ENCODE measurements at regions not wholly inside any gene's neighbourhood (a gene's known extent, or its start where the extent isn't known, plus 50 kb on each side); places are given as distances from the start of the nearest gene placed in this dataset.

DNA sequence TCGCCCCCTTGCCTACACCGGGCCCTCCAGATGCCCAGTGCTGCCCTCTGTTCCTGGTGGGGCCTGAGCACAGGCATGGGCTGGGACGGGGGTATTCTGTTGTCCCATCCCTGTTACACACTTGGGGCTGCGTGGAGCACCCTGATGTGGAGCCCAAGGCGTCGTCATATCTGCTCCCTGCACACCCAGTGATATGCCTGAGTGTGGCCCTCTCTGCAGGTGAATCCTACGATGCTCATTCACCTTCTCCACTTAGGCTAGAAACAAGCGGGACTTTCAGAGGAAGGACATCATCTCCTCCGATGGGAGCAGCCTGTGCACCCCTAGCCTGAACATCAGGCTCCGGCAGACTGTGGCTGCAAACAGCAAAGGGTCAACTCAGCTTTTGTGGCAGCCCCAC is 91.0 kb upstream of the NPTX2 start:
- Histone ChIP-seq H3K9me3 (ENCODE audit: control insufficient read depth in 2 of 2, insufficient read depth in 1 of 2, low read length in 1 of 2) (peaks cover 0 to 22% of the 10 kb centered on the region in 2 donors), H3K27me3 (ENCODE audit: control insufficient read depth in 2 of 2, insufficient read depth in 1 of 2, low read length in 1 of 2) (no peaks in the 10 kb centered on the region), H3K36me3 (ENCODE audit: control insufficient read depth in 2 of 2, insufficient read depth in 2 of 2, low read length in 1 of 2) (no peaks in the 10 kb centered on the region), H3K4me1 (ENCODE audit: control insufficient read depth in 2 of 2, insufficient read depth in 2 of 2, low read length in 2 of 2) (no peaks in the 10 kb centered on the region), H3K27ac (ENCODE audit: low read depth in 1 of 2, low read length in 1 of 2) (no peak overlapping the region), H3K4me3 (ENCODE audit: low read length in 2 of 2) (no peak overlapping the region)
- 92% methylated on average over 10 of the region's 10 CpGs for WGBS
- DNase-seq (ENCODE audit: low read depth in 6 of 9, low spot score in 9 of 9), result no peak

DNA sequence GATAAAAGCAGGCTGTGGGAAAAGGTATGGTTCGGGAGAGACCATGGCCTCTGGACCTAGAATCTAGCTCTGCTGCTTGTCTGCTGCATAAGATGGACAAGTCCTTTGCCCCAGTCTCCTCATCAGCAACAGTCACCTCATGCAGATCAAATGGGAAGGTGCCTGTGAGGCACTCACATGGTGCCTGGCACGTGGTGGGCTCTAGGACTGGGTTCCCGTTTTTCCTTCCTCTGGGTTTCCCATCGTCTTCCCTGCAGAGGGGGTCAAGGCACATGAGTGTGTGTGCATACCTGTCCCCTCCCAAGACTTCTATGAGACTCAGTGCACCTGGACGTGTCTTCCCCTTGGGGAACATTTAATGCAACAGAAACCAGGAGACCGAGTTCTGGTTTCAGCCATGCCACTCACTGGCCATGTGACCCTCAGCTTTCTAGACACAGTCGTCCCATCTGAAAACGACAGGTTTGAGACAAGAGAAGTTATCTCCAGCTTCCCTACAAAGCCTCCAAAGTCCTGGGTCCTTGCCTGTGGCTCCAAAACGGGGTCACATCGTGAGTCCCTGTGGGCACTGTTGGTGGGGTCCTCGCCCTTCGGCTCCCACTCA is 95.9 kb upstream of the NPTX2 start:
- WGBS, result 92% methylated on average over 12 of the region's 12 CpGs
- H3K27ac ChIP-seq (ENCODE audit: low read depth in 1 of 2, low read length in 1 of 2), result no peak overlapping the region

DNA sequence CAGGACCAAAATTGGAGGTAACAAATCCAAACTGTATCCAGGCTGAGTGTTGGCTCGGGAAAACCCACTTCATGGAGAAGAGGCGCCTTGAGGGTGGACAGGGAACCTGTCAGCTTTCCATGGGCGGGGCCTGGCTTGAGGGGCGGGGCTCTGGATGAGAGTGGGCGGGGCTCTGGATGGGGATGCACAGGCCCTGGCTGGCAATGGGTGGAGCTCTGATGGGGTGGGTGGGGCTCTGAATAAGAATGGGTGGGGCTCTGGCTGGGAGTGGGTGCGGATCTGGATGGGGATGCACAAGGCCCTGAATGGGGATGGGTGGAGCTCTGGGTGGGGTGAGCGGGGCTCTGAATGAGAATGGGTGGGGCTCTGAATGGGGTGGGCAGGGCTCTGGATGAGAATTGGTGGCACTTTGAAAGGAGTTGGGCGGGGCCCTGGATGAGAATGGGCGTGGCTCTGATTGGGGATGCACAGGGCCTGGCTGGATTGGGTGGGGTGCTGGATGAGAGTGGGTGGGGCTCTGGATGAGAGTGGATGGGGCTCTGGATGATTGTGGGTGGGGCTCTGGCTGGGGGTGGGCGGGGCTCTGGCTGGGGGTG is 96.6 kb upstream of the NPTX2 start:
- no peaks in the 10 kb centered on the region for H3K4me1 ChIP-seq (ENCODE audit: control insufficient read depth in 2 of 2, insufficient read depth in 2 of 2, low read length in 2 of 2)
- H3K9me3 ChIP-seq (ENCODE audit: control insufficient read depth in 2 of 2, insufficient read depth in 1 of 2, low read length in 1 of 2), result peaks cover 0 to 21% of the 10 kb centered on the region in 2 donors
- H3K36me3 ChIP-seq (ENCODE audit: control insufficient read depth in 2 of 2, insufficient read depth in 2 of 2, low read length in 1 of 2), result no peaks in the 10 kb centered on the region
- 93% methylated on average over 10 of the region's 10 CpGs for WGBS
- no peak overlapping the region for H3K4me3 ChIP-seq (ENCODE audit: low read length in 2 of 2)
- H3K27ac ChIP-seq (ENCODE audit: low read depth in 1 of 2, low read length in 1 of 2), result no peak overlapping the region
- H3K27me3 ChIP-seq (ENCODE audit: control insufficient read depth in 2 of 2, insufficient read depth in 1 of 2, low read length in 1 of 2), result no peaks in the 10 kb centered on the region
- no peak for DNase-seq (ENCODE audit: low read depth in 6 of 9, low spot score in 9 of 9)

More for the DNA sequence above, 95.9 kb upstream of the NPTX2 start:
- no peaks in the 10 kb centered on the region for H3K27me3 ChIP-seq (ENCODE audit: control insufficient read depth in 2 of 2, insufficient read depth in 1 of 2, low read length in 1 of 2)
- no peaks in the 10 kb centered on the region for H3K4me1 ChIP-seq (ENCODE audit: control insufficient read depth in 2 of 2, insufficient read depth in 2 of 2, low read length in 2 of 2)
- no peaks in the 10 kb centered on the region for H3K36me3 ChIP-seq (ENCODE audit: control insufficient read depth in 2 of 2, insufficient read depth in 2 of 2, low read length in 1 of 2)
- no peak for DNase-seq (ENCODE audit: low read depth in 6 of 9, low spot score in 9 of 9)
- H3K4me3 ChIP-seq (ENCODE audit: low read length in 2 of 2), result no peak overlapping the region
- H3K9me3 ChIP-seq (ENCODE audit: control insufficient read depth in 2 of 2, insufficient read depth in 1 of 2, low read length in 1 of 2), result peaks cover 0 to 22% of the 10 kb centered on the region in 2 donors

DNA sequence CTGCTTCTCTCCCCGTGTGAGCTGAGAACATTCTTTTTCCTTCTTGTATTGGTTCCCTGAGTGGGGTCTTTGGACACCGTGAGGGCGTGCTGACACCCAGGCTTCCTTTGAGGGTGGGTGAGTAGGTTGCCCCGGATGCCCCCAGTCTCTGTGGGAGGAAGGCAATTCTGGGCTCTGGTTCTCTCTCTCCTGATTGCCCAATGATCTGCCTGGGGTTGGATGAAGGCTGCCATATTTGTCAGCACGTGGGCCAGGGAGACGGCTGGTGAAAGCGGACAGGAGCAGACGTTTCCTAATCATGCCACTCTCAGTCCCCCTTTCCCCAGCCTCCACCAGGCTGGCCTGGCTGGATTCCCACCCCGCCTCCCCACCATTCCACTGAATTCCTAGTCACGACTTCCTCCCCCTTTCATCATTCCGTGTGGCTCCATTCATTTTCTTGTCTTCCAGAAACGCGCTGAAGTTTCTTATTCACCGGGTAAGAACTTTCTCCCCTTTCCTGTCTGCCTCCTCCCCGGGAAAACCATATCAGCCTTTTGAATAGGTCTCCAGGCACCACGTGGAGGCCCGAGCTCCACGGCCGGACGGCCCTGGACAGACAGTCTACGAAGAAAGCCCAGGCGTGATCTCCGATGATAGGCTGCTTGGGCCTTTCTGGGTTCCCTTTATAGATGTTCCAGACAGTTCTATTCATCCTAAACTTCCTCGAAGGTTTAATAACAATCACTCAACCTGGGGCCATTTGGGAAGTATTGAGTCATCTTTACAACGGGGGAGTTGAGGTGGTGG is 98.7 kb upstream of the NPTX2 start:
- Histone ChIP-seq H3K4me3 (ENCODE audit: low read length in 2 of 2) (no peak overlapping the region), H3K4me1 (ENCODE audit: control insufficient read depth in 2 of 2, insufficient read depth in 2 of 2, low read length in 2 of 2) (no peaks in the 10 kb centered on the region), H3K9me3 (ENCODE audit: control insufficient read depth in 2 of 2, insufficient read depth in 1 of 2, low read length in 1 of 2) (peaks cover 0 to 18% of the 10 kb centered on the region in 2 donors), H3K27ac (ENCODE audit: low read depth in 1 of 2, low read length in 1 of 2) (no peak overlapping the region), H3K27me3 (ENCODE audit: control insufficient read depth in 2 of 2, insufficient read depth in 1 of 2, low read length in 1 of 2) (no peaks in the 10 kb centered on the region), H3K36me3 (ENCODE audit: control insufficient read depth in 2 of 2, insufficient read depth in 2 of 2, low read length in 1 of 2) (no peaks in the 10 kb centered on the region)
- DNase-seq (ENCODE audit: low read depth in 6 of 9, low spot score in 9 of 9), result no peak
- WGBS, result 90% methylated on average over 25 of the region's 25 CpGs

DNA sequence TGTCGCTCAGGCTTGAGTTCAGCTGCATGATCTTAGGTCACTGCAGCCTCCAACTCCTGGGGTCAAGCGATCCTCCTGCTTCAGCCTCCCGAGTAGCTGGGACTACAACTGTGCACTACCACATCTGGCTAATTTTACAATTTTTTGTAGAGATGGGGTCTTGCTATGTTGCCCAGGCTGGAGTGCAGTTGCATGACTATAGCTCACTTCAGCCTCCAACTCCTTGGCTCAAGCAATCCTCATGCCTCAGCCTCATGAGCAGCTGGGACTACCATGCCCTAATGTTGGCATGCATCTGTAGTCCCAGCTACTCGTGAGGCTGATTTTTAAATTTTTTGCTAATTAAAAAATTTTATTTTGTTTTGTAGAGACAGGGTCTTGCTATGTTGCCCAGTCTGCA is 101.9 kb upstream of the NPTX2 start:
- no peaks in the 10 kb centered on the region for H3K27me3 ChIP-seq (ENCODE audit: control insufficient read depth in 2 of 2, insufficient read depth in 1 of 2, low read length in 1 of 2)
- H3K4me3 ChIP-seq (ENCODE audit: low read length in 2 of 2), result no peak overlapping the region
- H3K27ac ChIP-seq (ENCODE audit: low read depth in 1 of 2, low read length in 1 of 2), result no peak overlapping the region
- no peaks in the 10 kb centered on the region for H3K36me3 ChIP-seq (ENCODE audit: control insufficient read depth in 2 of 2, insufficient read depth in 2 of 2, low read length in 1 of 2)
- H3K4me1 ChIP-seq (ENCODE audit: control insufficient read depth in 2 of 2, insufficient read depth in 2 of 2, low read length in 2 of 2), result no peaks in the 10 kb centered on the region
- DNase-seq (ENCODE audit: low read depth in 6 of 9, low spot score in 9 of 9), result no peak
- WGBS, result 91% methylated on average over 4 of the region's 4 CpGs
- H3K9me3 ChIP-seq (ENCODE audit: control insufficient read depth in 2 of 2, insufficient read depth in 1 of 2, low read length in 1 of 2), result peaks cover 0 to 8% of the 10 kb centered on the region in 2 donors

DNA sequence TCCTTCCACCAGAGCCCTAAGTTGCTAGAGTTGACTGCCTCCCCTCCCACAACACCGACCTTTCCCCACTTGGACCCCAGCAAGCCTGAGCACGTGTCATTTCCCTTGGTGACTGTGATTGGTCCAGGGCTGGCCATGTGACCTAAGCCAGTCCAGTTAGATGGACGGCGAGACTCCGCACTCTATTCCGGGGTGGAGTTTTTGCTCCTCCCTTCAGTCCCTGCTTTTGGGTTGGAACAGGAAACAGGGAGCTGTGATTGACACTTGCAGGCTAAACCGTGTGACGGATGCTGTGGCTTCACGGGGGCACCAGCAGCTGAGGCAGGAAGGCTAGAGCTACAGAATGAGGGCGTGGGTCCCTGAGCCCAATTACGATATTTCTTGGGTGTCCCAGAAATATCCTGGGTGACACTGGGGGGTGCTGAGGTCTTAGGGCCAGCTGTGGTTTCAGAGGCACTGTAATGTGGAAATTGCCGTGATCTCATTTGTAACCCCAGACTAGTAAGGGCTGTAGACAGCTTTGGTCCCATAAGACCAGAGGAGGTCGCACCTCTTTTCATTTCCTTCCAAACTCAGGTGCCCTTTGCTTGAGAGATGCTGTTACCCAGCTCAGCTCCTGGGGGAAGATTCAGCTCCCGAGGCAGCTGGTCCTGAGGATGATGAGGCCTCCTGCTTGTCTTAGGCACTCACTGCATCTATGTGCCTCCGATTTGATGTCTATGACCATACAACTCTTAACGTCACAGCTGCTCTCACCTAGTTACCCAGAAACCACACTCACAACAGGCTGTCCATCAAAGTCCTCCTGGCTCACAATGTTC is 102.7 kb upstream of the NPTX2 start:
- Histone ChIP-seq H3K27me3 (ENCODE audit: control insufficient read depth in 2 of 2, insufficient read depth in 1 of 2, low read length in 1 of 2) (no peaks in the 10 kb centered on the region), H3K36me3 (ENCODE audit: control insufficient read depth in 2 of 2, insufficient read depth in 2 of 2, low read length in 1 of 2) (no peaks in the 10 kb centered on the region), H3K4me1 (ENCODE audit: control insufficient read depth in 2 of 2, insufficient read depth in 2 of 2, low read length in 2 of 2) (no peaks in the 10 kb centered on the region), H3K9me3 (ENCODE audit: control insufficient read depth in 2 of 2, insufficient read depth in 1 of 2, low read length in 1 of 2) (peaks cover 0 to 8% of the 10 kb centered on the region in 2 donors), H3K4me3 (ENCODE audit: low read length in 2 of 2) (no peak overlapping the region), H3K27ac (ENCODE audit: low read depth in 1 of 2, low read length in 1 of 2) (no peak overlapping the region)
- WGBS, result 78% methylated on average over 16 of the region's 16 CpGs
- no peak for DNase-seq (ENCODE audit: low read depth in 6 of 9, low spot score in 9 of 9)

DNA sequence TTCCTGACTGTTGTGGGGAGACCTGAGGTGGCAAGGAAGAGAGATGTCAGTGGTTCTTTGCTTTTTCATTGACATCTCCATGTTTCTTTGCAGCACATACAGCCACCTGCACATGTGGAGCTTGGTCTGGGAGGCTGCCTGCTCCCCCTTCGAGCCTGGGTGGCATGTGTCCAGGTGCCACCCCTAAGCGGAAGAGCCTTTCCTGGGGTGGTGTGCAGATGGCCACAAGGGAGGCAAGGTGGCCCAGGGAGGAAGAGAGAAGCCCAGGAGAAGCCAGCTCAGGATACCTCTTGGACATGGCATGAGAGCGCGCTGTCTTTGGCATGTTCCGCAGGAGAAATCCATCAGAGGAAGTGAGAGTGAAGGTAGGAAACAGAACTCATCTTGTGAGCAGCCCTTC is 105.9 kb upstream of the NPTX2 start:
- H3K9me3 ChIP-seq (ENCODE audit: control insufficient read depth in 2 of 2, insufficient read depth in 1 of 2, low read length in 1 of 2), result no peaks in the 10 kb centered on the region
- no peaks in the 10 kb centered on the region for H3K4me1 ChIP-seq (ENCODE audit: control insufficient read depth in 2 of 2, insufficient read depth in 2 of 2, low read length in 2 of 2)
- no peak overlapping the region for H3K4me3 ChIP-seq (ENCODE audit: low read length in 2 of 2)
- no peaks in the 10 kb centered on the region for H3K36me3 ChIP-seq (ENCODE audit: control insufficient read depth in 2 of 2, insufficient read depth in 2 of 2, low read length in 1 of 2)
- 94% methylated on average over 5 of the region's 5 CpGs for WGBS
- H3K27ac ChIP-seq (ENCODE audit: low read depth in 1 of 2, low read length in 1 of 2), result no peak overlapping the region
- no peaks in the 10 kb centered on the region for H3K27me3 ChIP-seq (ENCODE audit: control insufficient read depth in 2 of 2, insufficient read depth in 1 of 2, low read length in 1 of 2)
- no peak for DNase-seq (ENCODE audit: low read depth in 6 of 9, low spot score in 9 of 9)

DNA sequence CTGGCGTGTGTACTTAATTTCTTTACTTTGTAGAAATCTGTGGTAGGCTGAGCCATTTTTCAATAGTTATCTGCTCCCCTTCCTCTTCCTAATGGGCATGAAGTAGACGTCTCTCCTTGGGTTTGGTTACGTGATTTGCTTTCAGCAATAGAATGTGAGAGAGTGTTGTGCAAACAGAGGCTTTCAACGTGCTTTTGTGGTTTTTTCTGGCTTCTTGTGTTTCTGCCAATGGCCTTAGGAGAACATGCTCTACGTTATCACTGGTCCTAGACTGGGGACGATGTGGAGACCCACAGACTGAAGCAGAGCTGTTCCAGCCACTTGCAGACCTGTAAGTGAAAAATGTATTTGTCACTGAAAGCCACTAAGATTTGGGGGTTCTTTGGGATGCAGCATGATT is 107.2 kb upstream of the NPTX2 start:
- Histone ChIP-seq H3K9me3 (ENCODE audit: control insufficient read depth in 2 of 2, insufficient read depth in 1 of 2, low read length in 1 of 2) (no peaks in the 10 kb centered on the region), H3K27ac (ENCODE audit: low read depth in 1 of 2, low read length in 1 of 2) (no peak overlapping the region), H3K4me3 (ENCODE audit: low read length in 2 of 2) (no peak overlapping the region), H3K4me1 (ENCODE audit: control insufficient read depth in 2 of 2, insufficient read depth in 2 of 2, low read length in 2 of 2) (no peaks in the 10 kb centered on the region), H3K36me3 (ENCODE audit: control insufficient read depth in 2 of 2, insufficient read depth in 2 of 2, low read length in 1 of 2) (no peaks in the 10 kb centered on the region), H3K27me3 (ENCODE audit: control insufficient read depth in 2 of 2, insufficient read depth in 1 of 2, low read length in 1 of 2) (no peaks in the 10 kb centered on the region)
- no peak for DNase-seq (ENCODE audit: low read depth in 6 of 9, low spot score in 9 of 9)
- 74% methylated on average over 6 of the region's 6 CpGs for WGBS

DNA sequence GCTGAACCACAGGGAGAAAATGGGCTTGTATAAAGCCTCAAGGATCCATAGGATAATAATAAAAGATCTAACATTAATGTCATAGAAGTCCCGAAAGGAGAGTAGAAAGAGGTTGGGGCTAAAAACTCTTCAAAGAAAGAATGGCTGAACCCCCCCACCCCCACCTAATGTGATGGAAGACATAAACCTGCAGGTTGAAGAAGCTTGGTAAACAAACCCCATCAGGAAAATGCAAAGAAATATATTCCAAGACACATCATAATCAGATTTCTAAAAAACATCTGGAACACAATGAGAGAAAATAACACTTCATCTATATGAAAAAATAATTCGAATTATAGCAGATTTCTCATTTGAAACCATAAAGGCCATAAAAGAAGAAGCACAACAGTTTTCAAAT is 105.6 kb upstream of the BAIAP2L1 start:
- H3K27ac ChIP-seq (ENCODE audit: low read depth in 1 of 2, low read length in 1 of 2), result no peak overlapping the region
- H3K27me3 ChIP-seq (ENCODE audit: control insufficient read depth in 2 of 2, insufficient read depth in 1 of 2, low read length in 1 of 2), result no peaks in the 10 kb centered on the region
- WGBS, result 94% methylated on average over 2 of the region's 2 CpGs
- no peaks in the 10 kb centered on the region for H3K4me1 ChIP-seq (ENCODE audit: control insufficient read depth in 2 of 2, insufficient read depth in 2 of 2, low read length in 2 of 2)
- peaks cover 0 to 6% of the 10 kb centered on the region in 2 donors for H3K9me3 ChIP-seq (ENCODE audit: control insufficient read depth in 2 of 2, insufficient read depth in 1 of 2, low read length in 1 of 2)
- H3K36me3 ChIP-seq (ENCODE audit: control insufficient read depth in 2 of 2, insufficient read depth in 2 of 2, low read length in 1 of 2), result no peaks in the 10 kb centered on the region
- no peak overlapping the region for H3K4me3 ChIP-seq (ENCODE audit: low read length in 2 of 2)
- no peak for DNase-seq (ENCODE audit: low read depth in 6 of 9, low spot score in 9 of 9)

Measured in thymus (tissue), 11 donors.